Fibroblast of villous mesenchyme (primary cell): ENCODE measurements at regions not wholly inside any gene's neighbourhood (a gene's known extent, or its start where the extent isn't known, plus 50 kb on each side); places are given as distances from the start of the nearest gene placed in this dataset.

Experiments
- DNase-seq: peaks from one replicate; pipeline ENCODE4 v3.0.0-alpha.2; 2010; ENCODE audit warnings: low read depth
- H3K4me3 ChIP-seq: 2 replicates; pipeline ENCODE4 v1.5.1; 2011; ENCODE audit warnings: low read depth, mild to moderate bottlenecking, low read length
- CTCF ChIP-seq: IDR thresholded peaks from 2 replicates; pipeline ENCODE4 v1.5.1; 2012; ENCODE audit warnings: low read depth, mild to moderate bottlenecking, low read length; ENCODE audit not compliant: insufficient read depth

GRCh38 chr11:70528794-70529580 lies 130.7 kb downstream of the CTTN start:
- no peak overlapping the region for H3K4me3 ChIP-seq
- TF ChIP-seq CTCF, result no peak
- no peak for DNase-seq

GRCh38 chr11:70530010-70530409 lies 131.7 kb downstream of the CTTN start:
- H3K4me3 ChIP-seq, result no peak overlapping the region
- no peak for TF ChIP-seq CTCF
- DNase-seq, result no peak

- TF ChIP-seq CTCF, result no peak
- no peak overlapping the region for H3K4me3 ChIP-seq
- no peak for DNase-seq
Observed at GRCh38 chr11:70530629-70531185, 132.4 kb downstream of the CTTN start.

- TF ChIP-seq CTCF, result no peak
- no peak for DNase-seq
- H3K4me3 ChIP-seq, result no peak overlapping the region
Observed at GRCh38 chr11:70531281-70532065, 133.1 kb downstream of the CTTN start.

GRCh38 chr11:70532066-70532440 lies 133.7 kb downstream of the CTTN start:
- TF ChIP-seq CTCF, result no peak
- no peak for DNase-seq
- no peak overlapping the region for H3K4me3 ChIP-seq

- DNase-seq, result no peak
- TF ChIP-seq CTCF, result no peak
- no peak overlapping the region for H3K4me3 ChIP-seq
Observed at GRCh38 chr11:70532731-70533130, 134.4 kb downstream of the CTTN start.
